HS-27A (cell line): ENCODE measurements at regions not wholly inside any gene's neighbourhood (a gene's known extent, or its start where the extent isn't known, plus 50 kb on each side); places are given as distances from the start of the nearest gene placed in this dataset.
"Not testable (repeated sequence)": the region's sequence is repeated elsewhere in the genome, so short reads cannot be mapped to it uniquely, and the experiment has no call there.

Experiments used
- DNase-seq: peaks from one replicate; pipeline ENCODE4 v3.0.0-alpha.2; 2012; ENCODE audit warnings: low read depth, missing footprints

DNA sequence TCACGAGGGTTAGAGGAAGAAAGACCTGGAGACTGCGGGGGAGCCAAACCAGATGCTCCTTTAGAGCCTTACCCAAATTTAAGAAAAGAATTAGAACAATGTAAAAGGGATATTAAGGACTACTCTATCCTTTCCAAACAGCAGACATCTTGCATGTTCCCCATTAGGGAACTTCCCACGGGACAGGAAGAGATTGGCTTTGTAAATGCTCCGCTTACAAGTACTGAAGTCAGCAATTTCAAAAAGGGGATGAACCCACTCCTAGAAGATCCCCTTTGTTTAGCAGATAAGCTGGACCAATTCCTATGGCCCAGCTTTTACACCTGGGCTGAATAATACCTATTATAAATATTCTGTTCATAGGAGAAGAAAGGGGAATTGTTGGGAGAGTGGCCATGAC, 74.2 kb downstream of the APOBEC1 start:
- DNase-seq: no peak

DNA sequence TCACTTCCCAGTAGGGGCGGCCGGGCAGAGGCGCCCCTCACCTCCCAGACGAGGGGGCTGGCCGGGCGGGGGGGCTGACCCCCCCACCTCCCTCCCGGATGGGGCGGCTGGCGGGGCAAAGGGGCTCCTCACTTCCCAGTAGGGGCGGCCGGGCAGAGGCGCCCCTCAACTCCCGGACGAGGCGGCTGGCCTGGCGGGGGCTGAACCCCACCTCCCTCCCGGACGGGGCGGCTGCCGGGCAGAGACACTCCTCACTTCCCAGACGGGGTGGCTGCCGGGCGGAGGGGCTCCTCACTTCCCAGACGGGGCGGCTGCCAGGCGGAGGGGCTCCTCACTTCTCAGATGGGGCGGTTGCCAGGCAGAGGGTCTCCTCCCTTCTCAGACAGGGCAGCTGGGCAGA, 75.6 kb downstream of the APOBEC1 start:
- DNase-seq: not testable (repeated sequence)

DNA sequence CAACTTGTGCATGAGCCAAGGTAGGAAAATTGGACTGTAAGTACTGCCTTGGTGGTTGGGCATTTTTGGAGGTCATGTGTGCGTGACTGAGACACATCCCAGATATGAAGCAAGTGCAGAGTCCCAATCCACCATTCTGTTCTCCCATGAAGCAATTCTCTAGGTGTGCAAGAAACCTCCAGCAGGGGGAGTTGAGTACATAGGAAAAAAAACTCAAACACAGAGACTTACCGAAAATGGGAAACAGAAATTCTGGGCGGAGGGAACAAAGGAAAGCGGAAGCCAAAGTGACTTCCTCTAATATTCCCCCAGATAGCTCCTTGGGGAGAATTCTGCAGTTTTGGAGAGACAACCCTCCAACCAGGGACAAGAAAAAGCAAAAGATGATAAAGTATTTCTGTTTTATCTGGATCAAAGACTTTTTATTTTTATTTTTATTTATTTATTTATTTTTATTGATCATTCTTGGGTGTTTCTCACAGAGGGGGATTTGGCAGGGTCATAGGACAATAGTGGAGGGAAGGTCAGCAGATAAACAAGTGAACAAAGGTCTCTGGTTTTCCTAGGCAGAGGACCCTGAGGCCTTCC, 76.9 kb downstream of the APOBEC1 start:
- peak; percentile 55 for DNase-seq

DNA sequence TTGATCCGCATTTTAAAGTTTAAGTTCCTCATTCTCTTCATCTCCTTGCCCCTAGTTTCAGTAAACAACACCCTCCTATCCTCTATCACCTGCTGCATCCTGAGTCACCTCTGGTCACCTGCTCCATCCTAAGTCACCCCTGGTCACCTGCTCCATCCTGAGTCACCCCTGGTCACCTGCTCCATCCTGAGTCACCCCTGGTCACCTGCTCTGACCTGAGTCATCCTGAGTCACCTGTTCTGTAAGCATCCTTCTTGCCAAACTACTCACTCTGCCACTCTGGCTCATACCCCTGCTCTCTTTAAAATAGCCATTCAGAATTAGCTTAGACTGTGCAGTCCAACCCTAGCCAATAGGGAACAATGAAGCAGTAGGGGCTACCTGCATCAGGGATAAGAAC, 80.6 kb upstream of the CD163 start:
- not testable (repeated sequence) for DNase-seq

DNA sequence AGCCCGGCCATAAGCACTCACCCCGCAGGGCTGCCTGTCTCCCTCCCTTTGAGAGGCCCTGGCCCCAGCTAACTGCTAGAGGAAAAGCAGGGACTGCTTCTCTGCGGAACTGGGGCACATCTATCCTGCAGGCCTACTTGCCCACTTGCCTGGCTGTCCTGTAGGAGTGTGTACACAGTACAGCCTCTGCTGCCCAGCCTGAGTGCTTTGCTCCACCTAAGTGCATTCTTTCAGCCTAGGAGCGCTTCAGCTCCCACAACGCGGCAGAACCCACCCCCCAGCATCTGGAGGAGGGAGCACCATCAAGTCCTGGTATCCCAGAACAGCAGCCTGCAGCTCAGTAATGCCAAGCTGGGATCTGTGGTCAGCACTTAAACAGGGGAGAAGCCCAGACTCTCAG, 79.9 kb upstream of the CD163 start:
- no peak for DNase-seq

DNA sequence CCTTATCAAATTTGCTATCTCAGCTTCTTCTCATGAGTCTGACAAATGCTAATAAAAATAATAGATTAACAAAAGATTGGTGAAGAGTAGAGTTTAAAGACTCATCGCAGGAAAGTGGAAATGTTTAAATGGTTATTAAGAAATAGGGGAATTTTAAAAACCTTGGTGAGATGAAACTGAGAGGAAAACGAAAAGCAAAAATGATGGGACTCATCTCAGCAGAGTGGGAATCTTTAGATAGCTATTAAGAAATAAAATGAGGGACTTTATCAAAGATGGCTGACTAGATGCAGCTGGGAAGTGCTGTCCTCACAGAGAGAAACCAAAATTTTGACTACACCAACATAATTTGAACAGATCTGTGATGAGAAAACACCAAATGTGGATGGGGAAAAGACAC, 79.2 kb upstream of the CD163 start:
- no peak for DNase-seq

DNA sequence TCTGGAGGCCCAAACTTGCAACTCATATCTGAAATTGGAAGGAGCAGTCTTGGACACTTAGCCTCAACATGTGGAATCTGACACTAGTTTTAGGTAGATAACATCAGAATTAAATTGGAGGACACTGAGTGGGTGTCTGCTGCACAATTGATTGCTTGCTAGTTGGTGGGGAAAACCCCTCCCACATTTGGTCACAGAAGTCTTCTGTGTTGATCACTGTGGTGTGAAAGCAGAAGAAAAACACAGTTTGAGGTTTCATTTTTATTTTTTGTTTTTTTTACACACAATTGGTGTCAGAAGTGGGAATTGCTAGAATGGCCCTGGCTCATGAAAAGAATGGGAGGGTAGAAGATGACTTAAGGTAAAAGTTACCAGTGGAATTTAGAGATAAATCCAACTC, 78.0 kb upstream of the CD163 start:
- no peak for DNase-seq

DNA sequence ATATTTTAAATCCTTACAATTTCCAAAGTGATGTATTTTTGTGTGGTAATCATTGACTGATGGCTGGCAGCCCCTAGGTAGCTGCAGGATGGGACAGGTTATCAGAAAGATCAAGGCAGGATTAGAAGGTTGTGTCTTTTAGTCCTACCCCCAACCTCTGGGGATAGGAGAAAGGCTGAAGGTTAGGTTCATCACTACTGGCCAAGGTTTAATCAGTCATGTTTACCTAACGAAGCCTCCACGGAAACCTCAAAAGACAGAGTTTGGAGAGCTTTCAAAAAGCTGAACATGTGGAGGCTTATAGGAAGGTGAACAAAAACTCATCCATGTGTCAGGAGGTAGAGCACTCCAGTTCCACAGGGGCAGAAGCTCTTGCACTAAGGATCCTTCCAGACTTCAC, 77.5 kb upstream of the CD163 start:
- DNase-seq: no peak

DNA sequence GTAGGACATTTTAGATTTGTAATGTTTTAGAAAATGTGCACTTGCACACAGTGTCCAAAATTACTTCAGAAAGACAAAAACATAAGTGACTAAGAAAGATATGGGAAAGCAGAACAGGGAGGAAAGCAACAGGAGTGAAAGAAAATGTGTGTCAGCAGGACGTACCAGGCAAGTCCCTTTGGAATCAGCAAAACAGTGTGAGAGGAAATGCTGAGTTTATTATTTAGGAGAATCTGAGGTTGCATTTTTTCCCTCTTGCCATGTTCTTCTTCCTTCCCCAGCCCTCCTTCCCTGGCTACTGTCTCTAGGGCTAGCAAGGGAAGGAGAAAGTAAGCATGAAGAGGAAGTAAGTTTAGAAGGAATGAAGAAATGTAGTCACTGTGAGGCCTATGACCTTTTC, 67.7 kb upstream of the CD163 start:
- no peak for DNase-seq

DNA sequence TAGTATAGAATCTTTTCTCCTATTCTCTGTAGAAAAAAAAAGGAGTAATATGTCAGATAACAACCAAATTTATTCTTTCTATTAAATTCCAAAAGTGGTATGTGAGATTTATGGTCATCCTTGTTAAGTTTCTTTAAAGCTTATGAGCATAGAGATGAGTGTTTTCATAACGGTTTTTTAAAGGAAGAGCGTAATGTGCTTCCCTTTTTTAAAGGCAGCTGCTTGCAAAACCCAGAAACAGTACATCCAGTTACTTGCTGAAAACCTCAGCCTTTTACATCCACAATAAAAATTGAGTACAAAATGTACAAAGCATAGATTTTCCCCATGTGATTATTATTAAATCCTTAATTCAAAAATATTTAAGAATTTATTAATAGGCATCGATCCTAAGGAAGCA, 53.6 kb upstream of the CD163 start:
- DNase-seq: no peak

DNA sequence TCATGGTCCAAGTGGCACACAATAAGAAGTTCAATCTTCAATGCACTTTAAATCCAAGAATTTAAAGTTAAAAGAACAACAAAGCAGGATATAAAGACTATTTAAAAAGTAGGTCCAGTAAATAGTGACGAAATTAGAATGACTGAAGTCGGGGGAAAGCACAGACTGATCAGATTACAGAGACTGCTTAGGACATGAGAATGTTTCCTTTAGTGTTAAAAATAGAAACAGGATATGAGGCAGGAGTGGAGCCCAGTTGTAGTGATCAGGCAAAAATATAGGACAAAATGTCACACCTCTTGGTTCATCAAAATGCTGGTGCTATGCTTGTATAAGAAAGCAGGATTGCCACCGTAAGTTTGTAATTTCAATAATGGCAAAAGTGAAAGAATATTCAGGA, 52.2 kb upstream of the CD163 start:
- peak; percentile 49 for DNase-seq

DNA sequence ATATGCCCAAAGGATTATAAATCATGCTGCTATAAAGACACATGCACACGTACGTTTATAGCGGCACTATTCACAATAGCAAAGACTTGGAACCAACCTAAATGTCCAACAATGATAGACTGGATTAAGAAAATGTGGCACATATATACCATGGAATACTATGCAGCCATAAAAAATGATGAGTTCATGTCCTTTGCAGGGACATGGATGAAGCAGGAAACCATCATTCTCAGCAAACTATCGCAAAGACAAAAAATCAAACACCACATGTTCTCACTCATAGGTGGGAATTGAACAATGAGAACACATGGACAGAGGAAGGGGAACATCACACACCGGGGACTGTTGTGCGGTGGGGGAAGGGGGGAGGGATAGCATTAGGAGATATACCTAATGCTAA, 51.3 kb upstream of the CD163 start:
- not testable (repeated sequence) for DNase-seq
